GM23338 (cell line): ENCODE measurements at regions not wholly inside any gene's neighbourhood (a gene's known extent, or its start where the extent isn't known, plus 50 kb on each side); places are given as distances from the start of the nearest gene placed in this dataset.

ENCODE experiments used
- ATAC-seq: fragments of 200-7000 bp; cut with Tn5 transposase; 3 replicates; pipeline ENCODE4 v1.9.1; 2020
- DNase-seq: peaks from one replicate; pipeline ENCODE4 v3.0.0-alpha.2; 2015; ENCODE audit warnings: low spot score
- H2AFZ ChIP-seq: fragments of 200-600 bp; sonication (generic); 2 replicates; pipeline ENCODE4 v1.8.0; 2016; ENCODE audit warnings: antibody characterized with exemption, mild to moderate bottlenecking, moderate library complexity
- H3F3A ChIP-seq: fragments of 200-600 bp; sonication (generic); replicated peaks from 2 replicates; pipeline ENCODE4 v1.8.0; 2017; ENCODE audit warnings: antibody characterized with exemption, mixed run types, low read depth
- H3K27ac ChIP-seq: fragments of 200-600 bp; sonication (generic); 2 replicates; pipeline ENCODE4 v1.6.1; 2016; ENCODE audit warnings: low read depth
- H3K27me3 ChIP-seq: fragments of 200-600 bp; sonication (generic); 2 replicates; pipeline ENCODE4 v1.8.0; 2016; ENCODE audit warnings: mild to moderate bottlenecking, mixed run types, moderate library complexity; ENCODE audit not compliant: insufficient read depth
- H3K36me3 ChIP-seq: fragments of 200-600 bp; sonication (generic); 2 replicates; pipeline ENCODE4 v1.8.0; 2016; ENCODE audit warnings: mild to moderate bottlenecking; ENCODE audit not compliant: insufficient read depth
- H3K4me1 ChIP-seq: fragments of 200-600 bp; sonication (generic); 2 replicates; pipeline ENCODE4 v1.8.0; 2016; ENCODE audit warnings: mild to moderate bottlenecking, moderate library complexity; ENCODE audit not compliant: insufficient read depth
- H3K4me2 ChIP-seq: fragments of 200-600 bp; sonication (generic); 2 replicates; pipeline ENCODE4 v1.7.1; 2017; ENCODE audit warnings: mixed run types
- H3K4me3 ChIP-seq: fragments of 200-600 bp; sonication (generic); 2 replicates; pipeline ENCODE4 v1.6.1; 2016; ENCODE audit warnings: mixed run types
- H3K79me2 ChIP-seq: fragments of 200-600 bp; sonication (generic); replicated peaks from 2 replicates; pipeline ENCODE4 v1.8.0; 2017; ENCODE audit warnings: mild to moderate bottlenecking; ENCODE audit not compliant: insufficient read depth
- H3K9me2 ChIP-seq: fragments of 200-600 bp; sonication (generic); 2 replicates; pipeline ENCODE4 v1.8.0; 2017; ENCODE audit not compliant: insufficient read depth
- H4K20me1 ChIP-seq: fragments of 200-600 bp; sonication (generic); replicated peaks from 2 replicates; pipeline ENCODE4 v1.8.0; 2017; ENCODE audit warnings: mild to moderate bottlenecking; ENCODE audit not compliant: insufficient read depth
- H3K27ac Mint-ChIP-seq: 2 replicates; pipeline ENCODE4 v1.8.0; 2020; ENCODE audit warnings: inconsistent platforms, mild to moderate bottlenecking, moderate library complexity, mixed read lengths
- H3K27me3 Mint-ChIP-seq: 3 replicates; pipeline ENCODE4 v1.8.0; 2022; ENCODE audit warnings: low read depth, mild to moderate bottlenecking, moderate library complexity, mixed read lengths, inconsistent platforms; ENCODE audit not compliant: insufficient read depth, poor library complexity
- H3K36me3 Mint-ChIP-seq: 3 replicates; pipeline ENCODE4 v1.8.0; 2021; ENCODE audit warnings: low read depth, mild to moderate bottlenecking, inconsistent platforms, moderate library complexity, mixed read lengths
- H3K4me1 Mint-ChIP-seq: 3 replicates; pipeline ENCODE4 v1.8.0; 2020; ENCODE audit warnings: mild to moderate bottlenecking, inconsistent platforms, mixed read lengths
- H3K4me3 Mint-ChIP-seq: 3 replicates; pipeline ENCODE4 v1.8.0; 2021; ENCODE audit warnings: moderate library complexity, mild to moderate bottlenecking, inconsistent platforms, mixed read lengths
- H3K9me3 Mint-ChIP-seq: 3 replicates; pipeline ENCODE4 v1.8.0; 2020; ENCODE audit warnings: moderate library complexity, mild to moderate bottlenecking, inconsistent platforms, mixed read lengths
- EZH2phosphoT487 ChIP-seq: fragments of 200-600 bp; sonication (generic); IDR thresholded peaks from one replicate; pipeline ENCODE4 v1.8.1; 2018; ENCODE audit warnings: antibody characterized with exemption; ENCODE audit not compliant: unreplicated experiment
- JUNB ChIP-seq: IDR thresholded peaks from one replicate; pipeline ENCODE4 v1.6.1; 2016; ENCODE audit warnings: antibody characterized with exemption; ENCODE audit not compliant: unreplicated experiment
- NANOG ChIP-seq: IDR thresholded peaks from 2 replicates; pipeline ENCODE4 v1.6.1; 2016; ENCODE audit warnings: antibody characterized with exemption, borderline replicate concordance
- POLR2AphosphoS5 ChIP-seq: IDR thresholded peaks from 2 replicates; pipeline ENCODE4 v1.6.1; 2016; ENCODE audit warnings: antibody characterized with exemption, low read depth
- STAT1 ChIP-seq: IDR thresholded peaks from one replicate; pipeline ENCODE4 v1.6.1; 2016; ENCODE audit warnings: antibody characterized with exemption; ENCODE audit not compliant: unreplicated experiment
- ZNF331 ChIP-seq: fragments of 250-450 bp; sonication (Bioruptor Pico); IDR thresholded peaks from 2 replicates; pipeline ENCODE4 v1.5.0; 2020; ENCODE audit warnings: low read depth, mild to moderate bottlenecking, moderate library complexity
- TF ChIP-seq, protein P1 (sequence below): fragments of 250-450 bp; sonication (Bioruptor Pico); IDR thresholded peaks from 2 replicates; pipeline ENCODE4 v1.5.0; 2020; ENCODE audit warnings: mild to moderate bottlenecking, moderate library complexity
- TF ChIP-seq, protein P2 (sequence below), 2 experiments: fragments of 200-600 bp in 1 of 2; sonication (generic) in 1 of 2; conservative IDR thresholded peaks; 2 replicates each; pipeline versions ENCODE4 v1.5.1 to v1.6.1; 2016 to 2017; ENCODE audit warnings: antibody characterized with exemption in 2 of 2, low read depth in 2 of 2, mild to moderate bottlenecking in 2 of 2, moderate library complexity in 1 of 2
- TF ChIP-seq, protein P3 (sequence below): IDR thresholded peaks from one replicate; pipeline ENCODE4 v1.6.1; 2018; ENCODE audit warnings: antibody characterized with exemption; ENCODE audit not compliant: unreplicated experiment

DNA sequence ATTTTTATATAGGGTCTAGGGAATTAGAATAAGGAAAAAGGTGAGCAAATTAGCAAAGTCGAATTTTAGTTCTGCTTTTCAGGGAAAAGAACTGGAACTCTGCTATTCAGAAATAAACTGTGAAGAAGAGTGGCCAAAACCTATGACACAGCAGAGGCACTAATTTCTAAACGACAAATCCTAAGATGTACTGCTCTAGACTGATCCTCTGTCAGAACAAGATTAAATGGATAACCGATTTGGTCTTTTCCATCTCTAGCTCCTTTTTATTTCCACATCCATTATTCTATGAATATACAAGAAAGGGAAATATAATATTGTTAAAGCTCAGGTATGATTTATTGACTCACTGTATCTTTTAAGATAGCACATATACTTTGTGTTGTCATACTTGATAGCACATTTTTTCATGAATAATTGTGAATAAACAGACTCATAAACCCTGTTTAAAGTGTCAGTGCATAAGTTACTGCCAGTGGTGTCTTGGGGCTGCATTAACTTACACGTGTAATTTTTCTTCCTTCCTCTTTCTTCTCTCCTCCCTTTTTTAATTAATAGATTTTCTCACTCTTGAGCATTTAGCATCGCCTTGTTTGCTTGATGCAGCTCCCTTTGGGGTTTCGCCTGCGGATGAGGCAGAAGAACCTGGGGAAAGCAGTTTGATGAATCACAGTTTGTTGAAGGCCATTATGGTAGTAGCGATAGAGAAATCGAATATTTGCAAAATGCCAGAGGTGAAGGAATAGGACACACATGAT is 496.6 kb downstream of the ADGRL2 start (continued):
- TF ChIP-seq, protein P1, sequence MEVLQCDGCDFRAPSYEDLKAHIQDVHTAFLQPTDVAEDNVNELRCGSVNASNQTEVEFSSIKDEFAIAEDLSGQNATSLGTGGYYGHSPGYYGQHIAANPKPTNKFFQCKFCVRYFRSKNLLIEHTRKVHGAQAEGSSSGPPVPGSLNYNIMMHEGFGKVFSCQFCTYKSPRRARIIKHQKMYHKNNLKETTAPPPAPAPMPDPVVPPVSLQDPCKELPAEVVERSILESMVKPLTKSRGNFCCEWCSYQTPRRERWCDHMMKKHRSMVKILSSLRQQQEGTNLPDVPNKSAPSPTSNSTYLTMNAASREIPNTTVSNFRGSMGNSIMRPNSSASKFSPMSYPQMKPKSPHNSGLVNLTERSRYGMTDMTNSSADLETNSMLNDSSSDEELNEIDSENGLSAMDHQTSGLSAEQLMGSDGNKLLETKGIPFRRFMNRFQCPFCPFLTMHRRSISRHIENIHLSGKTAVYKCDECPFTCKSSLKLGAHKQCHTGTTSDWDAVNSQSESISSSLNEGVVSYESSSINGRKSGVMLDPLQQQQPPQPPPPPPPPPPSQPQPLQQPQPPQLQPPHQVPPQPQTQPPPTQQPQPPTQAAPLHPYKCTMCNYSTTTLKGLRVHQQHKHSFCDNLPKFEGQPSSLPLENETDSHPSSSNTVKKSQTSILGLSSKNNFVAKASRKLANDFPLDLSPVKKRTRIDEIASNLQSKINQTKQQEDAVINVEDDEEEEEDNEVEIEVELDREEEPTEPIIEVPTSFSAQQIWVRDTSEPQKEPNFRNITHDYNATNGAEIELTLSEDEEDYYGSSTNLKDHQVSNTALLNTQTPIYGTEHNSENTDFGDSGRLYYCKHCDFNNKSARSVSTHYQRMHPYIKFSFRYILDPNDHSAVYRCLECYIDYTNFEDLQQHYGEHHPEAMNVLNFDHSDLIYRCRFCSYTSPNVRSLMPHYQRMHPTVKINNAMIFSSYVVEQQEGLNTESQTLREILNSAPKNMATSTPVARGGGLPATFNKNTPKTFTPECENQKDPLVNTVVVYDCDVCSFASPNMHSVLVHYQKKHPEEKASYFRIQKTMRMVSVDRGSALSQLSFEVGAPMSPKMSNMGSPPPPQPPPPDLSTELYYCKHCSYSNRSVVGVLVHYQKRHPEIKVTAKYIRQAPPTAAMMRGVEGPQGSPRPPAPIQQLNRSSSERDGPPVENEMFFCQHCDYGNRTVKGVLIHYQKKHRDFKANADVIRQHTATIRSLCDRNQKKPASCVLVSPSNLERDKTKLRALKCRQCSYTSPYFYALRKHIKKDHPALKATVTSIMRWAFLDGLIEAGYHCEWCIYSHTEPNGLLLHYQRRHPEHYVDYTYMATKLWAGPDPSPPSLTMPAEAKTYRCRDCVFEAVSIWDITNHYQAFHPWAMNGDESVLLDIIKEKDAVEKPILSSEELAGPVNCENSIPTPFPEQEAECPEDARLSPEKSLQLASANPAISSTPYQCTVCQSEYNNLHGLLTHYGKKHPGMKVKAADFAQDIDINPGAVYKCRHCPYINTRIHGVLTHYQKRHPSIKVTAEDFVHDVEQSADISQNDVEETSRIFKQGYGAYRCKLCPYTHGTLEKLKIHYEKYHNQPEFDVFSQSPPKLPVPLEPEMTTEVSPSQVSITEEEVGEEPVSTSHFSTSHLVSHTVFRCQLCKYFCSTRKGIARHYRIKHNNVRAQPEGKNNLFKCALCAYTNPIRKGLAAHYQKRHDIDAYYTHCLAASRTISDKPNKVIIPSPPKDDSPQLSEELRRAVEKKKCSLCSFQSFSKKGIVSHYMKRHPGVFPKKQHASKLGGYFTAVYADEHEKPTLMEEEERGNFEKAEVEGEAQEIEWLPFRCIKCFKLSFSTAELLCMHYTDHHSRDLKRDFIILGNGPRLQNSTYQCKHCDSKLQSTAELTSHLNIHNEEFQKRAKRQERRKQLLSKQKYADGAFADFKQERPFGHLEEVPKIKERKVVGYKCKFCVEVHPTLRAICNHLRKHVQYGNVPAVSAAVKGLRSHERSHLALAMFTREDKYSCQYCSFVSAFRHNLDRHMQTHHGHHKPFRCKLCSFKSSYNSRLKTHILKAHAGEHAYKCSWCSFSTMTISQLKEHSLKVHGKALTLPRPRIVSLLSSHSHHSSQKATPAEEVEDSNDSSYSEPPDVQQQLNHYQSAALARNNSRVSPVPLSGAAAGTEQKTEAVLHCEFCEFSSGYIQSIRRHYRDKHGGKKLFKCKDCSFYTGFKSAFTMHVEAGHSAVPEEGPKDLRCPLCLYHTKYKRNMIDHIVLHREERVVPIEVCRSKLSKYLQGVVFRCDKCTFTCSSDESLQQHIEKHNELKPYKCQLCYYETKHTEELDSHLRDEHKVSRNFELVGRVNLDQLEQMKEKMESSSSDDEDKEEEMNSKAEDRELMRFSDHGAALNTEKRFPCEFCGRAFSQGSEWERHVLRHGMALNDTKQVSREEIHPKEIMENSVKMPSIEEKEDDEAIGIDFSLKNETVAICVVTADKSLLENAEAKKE (CRISPR knock-in tag): no peak
- no peak for TF ChIP-seq STAT1
- TF ChIP-seq ZNF331: no peak
- no peak for TF ChIP-seq JUNB
- no peak for TF ChIP-seq POLR2AphosphoS5
- TF ChIP-seq, protein P2, sequence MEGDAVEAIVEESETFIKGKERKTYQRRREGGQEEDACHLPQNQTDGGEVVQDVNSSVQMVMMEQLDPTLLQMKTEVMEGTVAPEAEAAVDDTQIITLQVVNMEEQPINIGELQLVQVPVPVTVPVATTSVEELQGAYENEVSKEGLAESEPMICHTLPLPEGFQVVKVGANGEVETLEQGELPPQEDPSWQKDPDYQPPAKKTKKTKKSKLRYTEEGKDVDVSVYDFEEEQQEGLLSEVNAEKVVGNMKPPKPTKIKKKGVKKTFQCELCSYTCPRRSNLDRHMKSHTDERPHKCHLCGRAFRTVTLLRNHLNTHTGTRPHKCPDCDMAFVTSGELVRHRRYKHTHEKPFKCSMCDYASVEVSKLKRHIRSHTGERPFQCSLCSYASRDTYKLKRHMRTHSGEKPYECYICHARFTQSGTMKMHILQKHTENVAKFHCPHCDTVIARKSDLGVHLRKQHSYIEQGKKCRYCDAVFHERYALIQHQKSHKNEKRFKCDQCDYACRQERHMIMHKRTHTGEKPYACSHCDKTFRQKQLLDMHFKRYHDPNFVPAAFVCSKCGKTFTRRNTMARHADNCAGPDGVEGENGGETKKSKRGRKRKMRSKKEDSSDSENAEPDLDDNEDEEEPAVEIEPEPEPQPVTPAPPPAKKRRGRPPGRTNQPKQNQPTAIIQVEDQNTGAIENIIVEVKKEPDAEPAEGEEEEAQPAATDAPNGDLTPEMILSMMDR (conservative IDR thresholded peaks at IDR 0.05; ENCODE audit: low read depth in 2 of 2): no peak

DNA sequence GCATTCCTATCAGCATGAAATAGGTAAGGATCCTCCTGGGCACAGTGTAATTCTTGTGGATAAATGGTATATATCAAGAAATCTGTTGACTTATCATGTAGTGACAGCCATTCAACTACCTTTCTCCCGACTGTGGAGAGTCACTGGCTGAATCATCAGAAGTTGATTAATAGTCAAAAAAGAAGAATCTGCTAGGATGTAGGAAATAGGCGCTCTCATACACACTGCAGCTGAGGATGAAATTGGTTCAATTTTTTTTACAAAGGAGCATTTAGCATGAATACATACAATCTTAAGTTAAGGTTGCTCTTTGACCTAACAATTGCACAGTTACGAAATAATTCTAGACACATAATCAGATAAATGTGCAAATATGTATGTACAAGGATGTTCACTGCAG is 486.8 kb downstream of the ADGRL2 start:
- H3K36me3 ChIP-seq: no peaks in the 10 kb centered on the region
- H3K27me3 ChIP-seq: no peaks in the 10 kb centered on the region
- no peak for DNase-seq
- no peak overlapping the region for H3K4me3 Mint-ChIP-seq
- no peaks in the 10 kb centered on the region for H3K9me3 Mint-ChIP-seq
- H4K20me1 ChIP-seq: no peaks in the 10 kb centered on the region
- no peaks in the 10 kb centered on the region for H3K27me3 Mint-ChIP-seq
- H3K27ac ChIP-seq: no peak overlapping the region
- H3K9me2 ChIP-seq: no peaks in the 10 kb centered on the region
- no peaks in the 10 kb centered on the region for H3F3A ChIP-seq
- H3K4me2 ChIP-seq: no peak overlapping the region
- H3K4me1 ChIP-seq: no peaks in the 10 kb centered on the region
- H2AFZ ChIP-seq: no peak overlapping the region
- no peaks in the 10 kb centered on the region for H3K36me3 Mint-ChIP-seq
- ATAC-seq: no peak
- H3K27ac Mint-ChIP-seq: no peak overlapping the region
- H3K4me3 ChIP-seq: no peak overlapping the region
- no peaks in the 10 kb centered on the region for H3K79me2 ChIP-seq
- H3K4me1 Mint-ChIP-seq: no peaks in the 10 kb centered on the region
- TF ChIP-seq ZNF331: no peak
- TF ChIP-seq, protein P3, sequence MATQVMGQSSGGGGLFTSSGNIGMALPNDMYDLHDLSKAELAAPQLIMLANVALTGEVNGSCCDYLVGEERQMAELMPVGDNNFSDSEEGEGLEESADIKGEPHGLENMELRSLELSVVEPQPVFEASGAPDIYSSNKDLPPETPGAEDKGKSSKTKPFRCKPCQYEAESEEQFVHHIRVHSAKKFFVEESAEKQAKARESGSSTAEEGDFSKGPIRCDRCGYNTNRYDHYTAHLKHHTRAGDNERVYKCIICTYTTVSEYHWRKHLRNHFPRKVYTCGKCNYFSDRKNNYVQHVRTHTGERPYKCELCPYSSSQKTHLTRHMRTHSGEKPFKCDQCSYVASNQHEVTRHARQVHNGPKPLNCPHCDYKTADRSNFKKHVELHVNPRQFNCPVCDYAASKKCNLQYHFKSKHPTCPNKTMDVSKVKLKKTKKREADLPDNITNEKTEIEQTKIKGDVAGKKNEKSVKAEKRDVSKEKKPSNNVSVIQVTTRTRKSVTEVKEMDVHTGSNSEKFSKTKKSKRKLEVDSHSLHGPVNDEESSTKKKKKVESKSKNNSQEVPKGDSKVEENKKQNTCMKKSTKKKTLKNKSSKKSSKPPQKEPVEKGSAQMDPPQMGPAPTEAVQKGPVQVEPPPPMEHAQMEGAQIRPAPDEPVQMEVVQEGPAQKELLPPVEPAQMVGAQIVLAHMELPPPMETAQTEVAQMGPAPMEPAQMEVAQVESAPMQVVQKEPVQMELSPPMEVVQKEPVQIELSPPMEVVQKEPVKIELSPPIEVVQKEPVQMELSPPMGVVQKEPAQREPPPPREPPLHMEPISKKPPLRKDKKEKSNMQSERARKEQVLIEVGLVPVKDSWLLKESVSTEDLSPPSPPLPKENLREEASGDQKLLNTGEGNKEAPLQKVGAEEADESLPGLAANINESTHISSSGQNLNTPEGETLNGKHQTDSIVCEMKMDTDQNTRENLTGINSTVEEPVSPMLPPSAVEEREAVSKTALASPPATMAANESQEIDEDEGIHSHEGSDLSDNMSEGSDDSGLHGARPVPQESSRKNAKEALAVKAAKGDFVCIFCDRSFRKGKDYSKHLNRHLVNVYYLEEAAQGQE: no peak
- TF ChIP-seq JUNB: no peak
- TF ChIP-seq STAT1: no peak
- TF ChIP-seq NANOG: no peak
- TF ChIP-seq EZH2phosphoT487: no peak
